Mammary epithelial cell (primary cell): ENCODE measurements at regions not wholly inside any gene's neighbourhood (a gene's known extent, or its start where the extent isn't known, plus 50 kb on each side); places are given as distances from the start of the nearest gene placed in this dataset.

ENCODE experiments used
- EZH2 ChIP-seq: IDR thresholded peaks from 2 replicates; pipeline ENCODE4 v1.6.1; 2012; ENCODE audit warnings: low read length, inconsistent platforms, borderline replicate concordance
- TF ChIP-seq, protein P1 (sequence below), 2 donors: IDR thresholded peaks in 1 of 2; conservative IDR thresholded peaks in 1 of 2; 2 replicates each; pipeline ENCODE4 v1.5.1; 2011 to 2012; ENCODE audit warnings: inconsistent platforms in 2 of 2, low read length in 2 of 2, mild to moderate bottlenecking in 2 of 2, control low read depth in 1 of 2, low read depth in 1 of 2; ENCODE audit not compliant: insufficient read depth in 1 of 2; ENCODE audit errors: extremely low read depth in 1 of 2

DNA sequence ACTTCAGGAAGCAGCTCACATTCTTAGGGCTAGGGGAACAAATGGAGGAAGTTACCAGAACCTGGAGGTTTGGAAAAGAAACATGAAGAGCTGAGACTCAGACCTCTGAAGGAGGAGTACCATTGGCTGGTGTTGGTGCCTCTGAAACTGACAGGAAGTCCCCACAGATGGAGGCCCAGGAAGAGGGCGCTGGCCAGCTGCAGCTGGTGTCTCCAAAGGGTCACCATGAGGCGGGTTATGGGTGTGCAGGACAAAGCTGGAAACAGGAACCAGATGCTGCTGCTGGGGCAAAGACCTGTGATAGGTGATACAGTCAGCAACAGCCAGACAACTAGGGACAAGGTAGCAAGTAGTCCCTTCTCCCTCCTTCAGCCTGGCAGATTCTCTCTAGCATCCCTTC, 136.5 kb upstream of the SERPINE2 start:
- TF ChIP-seq, protein P1, sequence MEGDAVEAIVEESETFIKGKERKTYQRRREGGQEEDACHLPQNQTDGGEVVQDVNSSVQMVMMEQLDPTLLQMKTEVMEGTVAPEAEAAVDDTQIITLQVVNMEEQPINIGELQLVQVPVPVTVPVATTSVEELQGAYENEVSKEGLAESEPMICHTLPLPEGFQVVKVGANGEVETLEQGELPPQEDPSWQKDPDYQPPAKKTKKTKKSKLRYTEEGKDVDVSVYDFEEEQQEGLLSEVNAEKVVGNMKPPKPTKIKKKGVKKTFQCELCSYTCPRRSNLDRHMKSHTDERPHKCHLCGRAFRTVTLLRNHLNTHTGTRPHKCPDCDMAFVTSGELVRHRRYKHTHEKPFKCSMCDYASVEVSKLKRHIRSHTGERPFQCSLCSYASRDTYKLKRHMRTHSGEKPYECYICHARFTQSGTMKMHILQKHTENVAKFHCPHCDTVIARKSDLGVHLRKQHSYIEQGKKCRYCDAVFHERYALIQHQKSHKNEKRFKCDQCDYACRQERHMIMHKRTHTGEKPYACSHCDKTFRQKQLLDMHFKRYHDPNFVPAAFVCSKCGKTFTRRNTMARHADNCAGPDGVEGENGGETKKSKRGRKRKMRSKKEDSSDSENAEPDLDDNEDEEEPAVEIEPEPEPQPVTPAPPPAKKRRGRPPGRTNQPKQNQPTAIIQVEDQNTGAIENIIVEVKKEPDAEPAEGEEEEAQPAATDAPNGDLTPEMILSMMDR (conservative IDR thresholded peaks at IDR 0.05 in 1 of 2, IDR thresholded peaks at IDR 0.05 in 1 of 2; ENCODE audit: extremely low read depth in 1 of 2, insufficient read depth in 1 of 2, low read depth in 1 of 2, low read length in 2 of 2): no peak
- no peak for TF ChIP-seq EZH2
